GM12872 (cell line): ENCODE measurements at regions not wholly inside any gene's neighbourhood (a gene's known extent, or its start where the extent isn't known, plus 50 kb on each side); places are given as distances from the start of the nearest gene placed in this dataset.

Source experiments
- CTCF ChIP-seq: IDR thresholded peaks from 3 replicates; pipeline ENCODE4 v1.5.1; 2011; ENCODE audit warnings: low read depth, mild to moderate bottlenecking, low read length, moderate library complexity; ENCODE audit not compliant: insufficient read depth

- no peak for TF ChIP-seq CTCF
Measured at GRCh38 chr4:187174749-187175148, 451.1 kb upstream of the FAT1 start.

- no peak for TF ChIP-seq CTCF
Measured at GRCh38 chr4:187175197-187175596, 451.5 kb upstream of the FAT1 start.

- TF ChIP-seq CTCF: no peak
Measured at GRCh38 chr4:187176261-187176910, 452.7 kb upstream of the FAT1 start.

GRCh38 chr4:187178084-187178483 lies 454.4 kb upstream of the FAT1 start:
- TF ChIP-seq CTCF: no peak

- TF ChIP-seq CTCF: no peak
Measured at GRCh38 chr4:187178587-187178986, 454.9 kb upstream of the FAT1 start.

- no peak for TF ChIP-seq CTCF
Measured at GRCh38 chr4:187179086-187180058, 455.7 kb upstream of the FAT1 start.

GRCh38 chr4:187181054-187181453 lies 457.4 kb upstream of the FAT1 start:
- TF ChIP-seq CTCF: no peak
